K562 (cell line): ENCODE measurements at regions not wholly inside any gene's neighbourhood (a gene's known extent, or its start where the extent isn't known, plus 50 kb on each side); places are given as distances from the start of the nearest gene placed in this dataset.

Experiments used
- CCAR2 ChIP-seq: fragments of 200-400 bp; formaldehyde crosslinking; IDR thresholded peaks from 2 replicates; pipeline ENCODE4 v1.6.1; 2017; ENCODE audit warnings: mild to moderate bottlenecking, low read depth, low read length
- E2F6 ChIP-seq, 2 experiments: IDR thresholded peaks; 2 replicates each; pipeline ENCODE4 v1.6.1; 2011; ENCODE audit warnings: borderline replicate concordance in 1 of 2, control low read depth in 1 of 2, low read depth in 1 of 2, low read length in 1 of 2, mild to moderate bottlenecking in 1 of 2, mixed read lengths in 1 of 2, moderate library complexity in 1 of 2; ENCODE audit not compliant: insufficient read depth in 1 of 2, insufficient read length in 1 of 2, poor library complexity in 1 of 2, severe bottlenecking in 1 of 2; ENCODE audit errors: extremely low read depth in 1 of 2
- HOMEZ ChIP-seq: fragments of 250-450 bp; sonication (Bioruptor Pico); IDR thresholded peaks from 2 replicates; pipeline ENCODE4 v1.4.0; 2020; ENCODE audit warnings: mild to moderate bottlenecking, moderate library complexity
- KDM1A ChIP-seq, 2 experiments: fragments of 450-650 bp; IDR thresholded peaks; 2 replicates each; pipeline ENCODE4 v1.6.1; 2016; ENCODE audit warnings: mild to moderate bottlenecking in 2 of 2
- MIER1 ChIP-seq: fragments of 450-650 bp; IDR thresholded peaks from 2 replicates; pipeline ENCODE4 v1.6.1; 2016; ENCODE audit warnings: antibody characterized with exemption, mild to moderate bottlenecking, low read depth
- MXD1 ChIP-seq: fragments of 250-450 bp; sonication (Bioruptor Pico); IDR thresholded peaks from 2 replicates; pipeline ENCODE4 v1.8.0; 2021; ENCODE audit warnings: borderline replicate concordance, mild to moderate bottlenecking, moderate library complexity; ENCODE audit not compliant: poor library complexity, severe bottlenecking
- NFRKB ChIP-seq: fragments of 450-650 bp; IDR thresholded peaks from 2 replicates; pipeline ENCODE4 v1.6.1; 2016; ENCODE audit warnings: low read depth
- REST ChIP-seq, 2 experiments: fragments of 450-650 bp; formaldehyde crosslinking in 1 of 2; IDR thresholded peaks; 2 replicates each; pipeline versions ENCODE4 v1.4.0 to v1.6.1; 2014 to 2020; ENCODE audit warnings: mild to moderate bottlenecking in 2 of 2, borderline replicate concordance in 1 of 2, low read depth in 1 of 2
- ZFX ChIP-seq: sonication (generic); formaldehyde crosslinking; IDR thresholded peaks from 2 replicates; pipeline ENCODE4 v1.8.0; 2022; ENCODE audit warnings: mild to moderate bottlenecking, missing genetic modification reagents, moderate library complexity
- ZKSCAN8 ChIP-seq: fragments of 200-800 bp; sonication (Bioruptor generic); IDR thresholded peaks from 2 replicates; pipeline ENCODE4 v1.6.1; 2016; ENCODE audit warnings: missing genetic modification characterization, missing compliant biosample characterization
- ZNF184 ChIP-seq: sonication (generic); formaldehyde crosslinking; IDR thresholded peaks from 2 replicates; pipeline ENCODE4 v1.5.0; 2020; ENCODE audit warnings: missing genetic modification reagents
- ZNF280B ChIP-seq: fragments of 250-450 bp; sonication (Bioruptor Pico); IDR thresholded peaks from 2 replicates; pipeline ENCODE4 v1.5.1; 2021; ENCODE audit warnings: mild to moderate bottlenecking

GRCh38 chr2:216306868-216307267 lies 65.4 kb downstream of the MARCHF4 start (continued):
- TF ChIP-seq REST (IDR thresholded peaks at IDR 0.05; ENCODE audit: borderline replicate concordance): no peak
- no peak for TF ChIP-seq REST (CRISPR knock-in tag; IDR thresholded peaks at IDR 0.05; ENCODE audit: low read depth)
- TF ChIP-seq NFRKB: no peak
- no peak for TF ChIP-seq ZKSCAN8 (CRISPR knock-in tag)
- no peak for TF ChIP-seq ZNF184
- no peak for TF ChIP-seq HOMEZ (CRISPR knock-in tag)
- no peak for TF ChIP-seq MIER1
- TF ChIP-seq ZNF280B (CRISPR knock-in tag): no peak
- no peak for TF ChIP-seq CCAR2
- no peak for TF ChIP-seq E2F6 (IDR thresholded peaks at IDR 0.05; ENCODE audit: borderline replicate concordance in 1 of 2, extremely low read depth in 1 of 2, insufficient read depth in 1 of 2, insufficient read length in 1 of 2, low read depth in 1 of 2, low read length in 1 of 2, poor library complexity in 1 of 2, severe bottlenecking in 1 of 2)
- TF ChIP-seq MXD1: no peak
- no peak for TF ChIP-seq ZFX
- no peak for TF ChIP-seq KDM1A (IDR thresholded peaks at IDR 0.05)
